Activated T-cell treated with anti-CD3 and anti-CD28 coated beads for 24 hours (primary cell): ENCODE measurements at regions not wholly inside any gene's neighbourhood (a gene's known extent, or its start where the extent isn't known, plus 50 kb on each side); places are given as distances from the start of the nearest gene placed in this dataset.

ENCODE experiments used
- DNase-seq: peaks from one replicate; pipeline ENCODE4 v3.0.0-alpha.2; 2020; ENCODE audit warnings: low read depth

- DNase-seq = no peak
These were observed 105.5 kb upstream of the RUNX3 start for GRCh38 chr1:25035523-25036116.

- DNase-seq = no peak
These were observed 104.9 kb upstream of the RUNX3 start for GRCh38 chr1:25034736-25035522.

GRCh38 chr1:25033828-25034705 is 104.0 kb upstream of the RUNX3 start:
- DNase-seq = no peak

- no peak for DNase-seq
These were observed 103.2 kb upstream of the RUNX3 start for GRCh38 chr1:25033030-25033827.

- peak; percentile 40 for DNase-seq
These were observed 102.0 kb upstream of the RUNX3 start for GRCh38 chr1:25031966-25032667.

GRCh38 chr1:25031601-25031965 is 101.5 kb upstream of the RUNX3 start:
- peak; percentile 60 for DNase-seq

- peak; percentile 79 for DNase-seq
These were observed 100.9 kb upstream of the RUNX3 start for GRCh38 chr1:25030674-25031589.

- no peak for DNase-seq
These were observed 99.9 kb upstream of the RUNX3 start for GRCh38 chr1:25030012-25030411.

- DNase-seq = no peak
These were observed 99.0 kb upstream of the RUNX3 start for GRCh38 chr1:25028907-25029599.

- DNase-seq = no peak
These were observed 98.5 kb upstream of the RUNX3 start for GRCh38 chr1:25028587-25028906.

GRCh38 chr1:25027822-25028586 is 97.9 kb upstream of the RUNX3 start:
- no peak for DNase-seq

- DNase-seq = no peak
These were observed 96.8 kb upstream of the RUNX3 start for GRCh38 chr1:25026730-25027450.

- DNase-seq = no peak
These were observed 96.2 kb upstream of the RUNX3 start for GRCh38 chr1:25026304-25026703.

- DNase-seq = no peak
These were observed 94.7 kb upstream of the RUNX3 start for GRCh38 chr1:25024615-25025350.

GRCh38 chr1:25023826-25024225 is 93.8 kb upstream of the RUNX3 start:
- DNase-seq = no peak

- DNase-seq = no peak
These were observed 93.1 kb upstream of the RUNX3 start for GRCh38 chr1:25023190-25023578.

- peak; percentile 91 for DNase-seq
These were observed 92.5 kb upstream of the RUNX3 start for GRCh38 chr1:25022361-25023189.
